IMR-90 (cell line): ENCODE measurements at regions not wholly inside any gene's neighbourhood (a gene's known extent, or its start where the extent isn't known, plus 50 kb on each side); places are given as distances from the start of the nearest gene placed in this dataset.

ENCODE experiments used
- ATAC-seq: fragments of 200-7000 bp; cut with Tn5 transposase; 2 replicates; pipeline ENCODE4 v1.9.1; 2020; ENCODE audit warnings: low read depth, mild to moderate bottlenecking, moderate library complexity
- BruUV-seq: library from RNA; stranded (reverse); fragments of 400-500 nt; replicated peaks from 2 replicates; lab custom pipeline; 2021; lab: Mats Ljungman, UMichigan
- CTCF ChIA-PET: fragments of 300-600 bp; formaldehyde crosslinking; extraction: SDS; loops from one replicate; lab custom pipeline; 2021; ENCODE audit warnings: antibody characterized with exemption; lab: Yijun Ruan, JAX
- POLR2A ChIA-PET: fragments of 300-600 bp; sonication (Branson Sonifier 250); formaldehyde crosslinking; loops from one replicate; lab custom pipeline; 2022; ENCODE audit warnings: antibody characterized with exemption; ENCODE audit not compliant: unreplicated experiment; lab: Charles Lee
- DNase-seq: peaks from one replicate; pipeline ENCODE4 v3.0.0; 2013
- H2AFZ ChIP-seq: replicated peaks from 2 replicates; pipeline ENCODE3; 2013; ENCODE audit warnings: low read length, mild to moderate bottlenecking; ENCODE audit not compliant: poor library complexity
- H2AK5ac ChIP-seq: 2 replicates; pipeline ENCODE4 v1.6.1; 2013; ENCODE audit warnings: low read depth, low read length, inconsistent platforms
- H2AK9ac ChIP-seq: replicated peaks from 2 replicates; pipeline ENCODE3; 2013; ENCODE audit warnings: mild to moderate bottlenecking, low read depth, low read length, moderate library complexity; ENCODE audit not compliant: poor library complexity
- H2BK120ac ChIP-seq: 2 replicates; pipeline ENCODE4 v1.6.1; 2013; ENCODE audit warnings: low read depth, low read length, inconsistent platforms
- H2BK15ac ChIP-seq: 3 replicates; pipeline ENCODE4 v1.6.1; 2013; ENCODE audit warnings: low read depth, low read length, inconsistent platforms
- H2BK20ac ChIP-seq: 2 replicates; pipeline ENCODE4 v1.6.1; 2013; ENCODE audit warnings: low read depth, mild to moderate bottlenecking, inconsistent platforms, low read length, moderate library complexity
- H2BK5ac ChIP-seq: 2 replicates; pipeline ENCODE4 v1.6.1; 2013; ENCODE audit warnings: mild to moderate bottlenecking, low read depth, low read length, inconsistent platforms; ENCODE audit not compliant: poor library complexity, severe bottlenecking
- H3K14ac ChIP-seq: replicated peaks from 2 replicates; pipeline ENCODE4 v1.6.1; 2013; ENCODE audit warnings: low read depth, low read length, inconsistent platforms
- H3K18ac ChIP-seq: 2 replicates; pipeline ENCODE4 v1.6.1; 2013; ENCODE audit warnings: low read depth, low read length, control low read depth
- H3K23ac ChIP-seq: 2 replicates; pipeline ENCODE4 v1.6.1; 2013; ENCODE audit warnings: low read depth, low read length, inconsistent platforms
- H3K27ac ChIP-seq: 2 replicates; pipeline ENCODE4 v1.5.1; 2013; ENCODE audit warnings: mild to moderate bottlenecking, control low read depth, low read length; ENCODE audit not compliant: insufficient read depth
- H3K27me3 ChIP-seq: 2 replicates; pipeline ENCODE4 v1.6.1; 2013; ENCODE audit warnings: low read length; ENCODE audit not compliant: control insufficient read depth, insufficient read depth
- H3K36me3 ChIP-seq: 2 replicates; pipeline ENCODE4 v1.6.1; 2013; ENCODE audit warnings: low read length, mixed read lengths; ENCODE audit not compliant: control insufficient read depth, insufficient read depth
- H3K4ac ChIP-seq: 2 replicates; pipeline ENCODE4 v1.6.1; 2013; ENCODE audit warnings: low read depth, low read length, inconsistent platforms
- H3K4me1 ChIP-seq: 2 replicates; pipeline ENCODE4 v1.6.1; 2013; ENCODE audit warnings: low read length, mixed read lengths; ENCODE audit not compliant: control insufficient read depth, insufficient read depth
- H3K4me2 ChIP-seq: 2 replicates; pipeline ENCODE4 v1.6.1; 2013; ENCODE audit warnings: low read depth, mild to moderate bottlenecking, control low read depth, low read length, moderate library complexity
- H3K4me3 ChIP-seq: 2 replicates; pipeline ENCODE4 v1.5.1; 2013; ENCODE audit warnings: low read depth, mild to moderate bottlenecking, control low read depth, low read length, moderate library complexity; ENCODE audit not compliant: insufficient read depth
- H3K56ac ChIP-seq: 2 replicates; pipeline ENCODE4 v1.6.1; 2013; ENCODE audit warnings: low read length, inconsistent platforms; ENCODE audit not compliant: insufficient read depth; ENCODE audit errors: extremely low read depth
- H3K79me1 ChIP-seq, 2 experiments: 2 replicates each; pipeline ENCODE4 v1.6.1; 2013; ENCODE audit warnings: low read length in 2 of 2, inconsistent platforms in 1 of 2, low read depth in 1 of 2
- H3K9ac ChIP-seq: 2 replicates; pipeline ENCODE4 v1.6.1; 2013; ENCODE audit warnings: low read depth, low read length, control low read depth
- H3K9me1 ChIP-seq: 2 replicates; pipeline ENCODE4 v1.6.1; 2013; ENCODE audit warnings: low read length, inconsistent platforms; ENCODE audit not compliant: insufficient read depth
- H3K9me3 ChIP-seq: 2 replicates; pipeline ENCODE4 v1.6.1; 2013; ENCODE audit warnings: low read length; ENCODE audit not compliant: control insufficient read depth, insufficient read depth
- H4K20me1 ChIP-seq: 2 replicates; pipeline ENCODE4 v1.6.1; 2013; ENCODE audit warnings: low read length, inconsistent platforms; ENCODE audit not compliant: insufficient read depth
- H4K5ac ChIP-seq: 2 replicates; pipeline ENCODE4 v1.6.1; 2013; ENCODE audit warnings: mild to moderate bottlenecking, low read depth, low read length, control low read depth
- H4K8ac ChIP-seq, 2 experiments: 2 replicates each; pipeline ENCODE4 v1.6.1; 2013; ENCODE audit warnings: low read depth in 2 of 2, low read length in 2 of 2, control low read depth in 1 of 2, inconsistent platforms in 1 of 2
- H4K91ac ChIP-seq: 2 replicates; pipeline ENCODE4 v1.6.1; 2013; ENCODE audit warnings: low read depth, low read length, inconsistent platforms; ENCODE audit not compliant: insufficient read depth
- FOS ChIP-seq: fragments of 150-350 bp; IDR thresholded peaks from 2 replicates; pipeline ENCODE4 v1.6.1; 2016; ENCODE audit warnings: low read depth, low read length
- NFE2L2 ChIP-seq: fragments of 150-350 bp; IDR thresholded peaks from 2 replicates; pipeline ENCODE4 v1.6.1; 2016; ENCODE audit warnings: low read depth, mild to moderate bottlenecking, low read length
- POLR2A ChIP-seq: IDR thresholded peaks from 2 replicates; pipeline ENCODE4 v1.6.1; 2012; ENCODE audit warnings: mild to moderate bottlenecking, low read depth, low read length
- SMC3 ChIP-seq: fragments of 150-350 bp; IDR thresholded peaks from 2 replicates; pipeline ENCODE4 v1.6.1; 2016; ENCODE audit warnings: low read depth, mild to moderate bottlenecking, antibody characterized with exemption, low read length, moderate library complexity
- WGBS, 2 experiments: methylation state at CpG; one replicate each; pipeline versions ENCODE4 v1.1.5 to v1.1.7; 2013; ENCODE audit warnings: missing lambda C conversion rate in 2 of 2; ENCODE audit not compliant: insufficient read length in 1 of 2; ENCODE audit errors: extremely low coverage in 2 of 2; 5-methylcytosine and 5-hydroxymethylcytosine counted together
- dilution Hi-C: fragments of 300-500 bp; cut with HindIII; formaldehyde crosslinking; loops from one replicate; pipeline ENCODE4 v1.14.3; 2018; ENCODE audit warnings: low sequenced_read_pairs; ENCODE audit not compliant: unreplicated experiment
- in situ Hi-C: fragments of 300-500 bp; cut with MboI; formaldehyde crosslinking; loops from 3 replicates; pipeline ENCODE4 v1.14.3; 2019; ENCODE audit warnings: low sequenced_read_pairs, inconsistent platforms, mixed read lengths
- intact Hi-C: fragments of 100-400 bp; cut with micrococcal nuclease; formaldehyde crosslinking; loops from 2 replicates; pipeline ENCODE4 v1.10.0; 2022

- Histone ChIP-seq H3K27me3 (no peaks in the 10 kb centered on the region), H4K8ac (no peak overlapping the region), H3K18ac (no peak overlapping the region), H2BK5ac (no peak overlapping the region), H3K56ac (no peak overlapping the region), H3K23ac (no peak overlapping the region), H4K91ac (no peak overlapping the region), H3K4me3 (no peak overlapping the region), H2BK120ac (no peak overlapping the region), H2BK20ac (no peak overlapping the region), H3K27ac (no peak overlapping the region), H3K14ac (no peak overlapping the region), H4K5ac (no peak overlapping the region), H3K4me1 (no peaks in the 10 kb centered on the region), H2AK9ac (no peak overlapping the region), H2AFZ (no peak overlapping the region), H3K9ac (no peak overlapping the region), H3K4ac (no peak overlapping the region), H3K36me3 (no peaks in the 10 kb centered on the region), H3K79me1 (no peaks in the 10 kb centered on the region), H3K4me2 (no peak overlapping the region), H3K9me3 (no peaks in the 10 kb centered on the region), H3K9me1 (no peaks in the 10 kb centered on the region), H2AK5ac (no peak overlapping the region), H2BK15ac (no peak overlapping the region), H4K20me1 (no peaks in the 10 kb centered on the region)
- dilution Hi-C loops: no loop called here
- in situ Hi-C loops: no loop called here
- intact Hi-C loops: no loop called here
- DNase-seq (no peak), ATAC-seq (no peak)
- WGBS, 2 experiments: no CpG with 5 or more reads among the region's 2 CpGs
- ChIA-PET POLR2A (no interaction called here), CTCF (no interaction called here)
- TF ChIP-seq SMC3 (no peak), POLR2A (no peak), NFE2L2 (no peak), FOS (no peak)
- no TSS peak for BruUV-seq
Measured at GRCh38 chr4:57360681-57361080, 250.5 kb upstream of the IGFBP7 start.
